Liver (tissue), 9 donors: ENCODE measurements at regions not wholly inside any gene's neighbourhood (a gene's known extent, or its start where the extent isn't known, plus 50 kb on each side); places are given as distances from the start of the nearest gene placed in this dataset. TPM values are rescaled to one million over a fixed set of nuclear protein-coding genes. Genes with fewer than 3 reads are reported as not detected.

Experiments
- DNase-seq: peaks from one replicate; pipeline ENCODE4 v3.0.0-alpha.2; 2017; ENCODE audit warnings: low spot score
- H3K27ac ChIP-seq, 2 donors: one replicate each; pipeline ENCODE4 v1.7.0; 2013; ENCODE audit warnings: inconsistent platforms in 2 of 2, low read length in 2 of 2, control low read depth in 1 of 2, low read depth in 1 of 2, mild to moderate bottlenecking in 1 of 2
- H3K27me3 ChIP-seq, 4 donors: one replicate each; pipeline versions ENCODE4 v1.6.1 to v1.7.0; 2013; ENCODE audit warnings: low read length in 3 of 4, inconsistent platforms in 1 of 4, mild to moderate bottlenecking in 1 of 4, moderate library complexity in 1 of 4; ENCODE audit not compliant: control insufficient read depth in 4 of 4, insufficient read depth in 4 of 4
- H3K36me3 ChIP-seq, 4 donors: one replicate each; pipeline versions ENCODE4 v1.6.1 to v1.7.0; 2013; ENCODE audit warnings: low read length in 3 of 4, mild to moderate bottlenecking in 3 of 4, low read depth in 1 of 4, moderate library complexity in 1 of 4; ENCODE audit not compliant: control insufficient read depth in 4 of 4, insufficient read depth in 3 of 4
- H3K4me1 ChIP-seq, 4 donors: one replicate each; pipeline versions ENCODE4 v1.6.1 to v1.7.0; 2013; ENCODE audit warnings: low read length in 3 of 4, mild to moderate bottlenecking in 3 of 4, moderate library complexity in 1 of 4; ENCODE audit not compliant: control insufficient read depth in 4 of 4, insufficient read depth in 4 of 4
- H3K4me3 ChIP-seq, 3 donors: one replicate each; pipeline versions ENCODE4 v1.6.1 to v1.7.0; 2013; ENCODE audit warnings: low read length in 3 of 3, control low read depth in 1 of 3, low read depth in 1 of 3, mild to moderate bottlenecking in 1 of 3
- H3K9ac ChIP-seq, 2 donors: one replicate each; pipeline ENCODE4 v1.7.0; 2013; ENCODE audit warnings: low read length in 2 of 2, mild to moderate bottlenecking in 2 of 2, moderate library complexity in 2 of 2, control low read depth in 1 of 2, low read depth in 1 of 2
- H3K9me3 ChIP-seq, 4 donors: one replicate each; pipeline versions ENCODE4 v1.6.1 to v1.7.0; 2013; ENCODE audit warnings: low read length in 3 of 4; ENCODE audit not compliant: control insufficient read depth in 4 of 4
- ATF3 ChIP-seq: IDR thresholded peaks from 2 replicates; pipeline ENCODE4 v1.6.1; 2016; ENCODE audit warnings: antibody characterized with exemption
- CTCF ChIP-seq: fragments of 150-350 bp; IDR thresholded peaks from 2 replicates; pipeline ENCODE4 v1.5.1; 2017; ENCODE audit warnings: improper control_type of control experiment, low read depth, low read length; ENCODE audit not compliant: missing input control
- EGR1 ChIP-seq, 2 donors: IDR thresholded peaks; 2 replicates each; pipeline ENCODE4 v1.6.1; 2016 to 2018; ENCODE audit warnings: antibody characterized with exemption in 2 of 2, low read depth in 2 of 2
- FOXA1 ChIP-seq: IDR thresholded peaks from 2 replicates; pipeline ENCODE4 v1.6.1; 2016; ENCODE audit warnings: antibody characterized with exemption
- HNF4A ChIP-seq, 2 donors: conservative IDR thresholded peaks; 2 replicates each; pipeline ENCODE4 v1.6.1; 2016; ENCODE audit warnings: antibody characterized with exemption in 2 of 2, mild to moderate bottlenecking in 2 of 2
- HNF4G ChIP-seq: IDR thresholded peaks from 2 replicates; pipeline ENCODE4 v1.6.1; 2016; ENCODE audit warnings: antibody characterized with exemption
- JUND ChIP-seq, 2 donors: IDR thresholded peaks; 2 replicates each; pipeline ENCODE4 v1.6.1; 2016; ENCODE audit warnings: antibody characterized with exemption in 2 of 2
- MAX ChIP-seq: IDR thresholded peaks from 2 replicates; pipeline ENCODE4 v1.6.1; 2016; ENCODE audit warnings: antibody characterized with exemption
- NR2F2 ChIP-seq: IDR thresholded peaks from 2 replicates; pipeline ENCODE4 v1.6.1; 2016; ENCODE audit warnings: antibody characterized with exemption
- REST ChIP-seq: IDR thresholded peaks from 2 replicates; pipeline ENCODE4 v1.6.1; 2016; ENCODE audit warnings: antibody characterized with exemption, mild to moderate bottlenecking
- SP1 ChIP-seq: IDR thresholded peaks from 2 replicates; pipeline ENCODE4 v1.6.1; 2018; ENCODE audit warnings: antibody characterized with exemption, mild to moderate bottlenecking
- TAF1 ChIP-seq: conservative IDR thresholded peaks from 2 replicates; pipeline ENCODE4 v1.6.1; 2016; ENCODE audit warnings: antibody characterized with exemption, mild to moderate bottlenecking
- YY1 ChIP-seq: IDR thresholded peaks from 2 replicates; pipeline ENCODE4 v1.6.1; 2016; ENCODE audit warnings: antibody characterized with exemption, mild to moderate bottlenecking
- ZBTB33 ChIP-seq: IDR thresholded peaks from 2 replicates; pipeline ENCODE4 v1.6.1; 2016; ENCODE audit warnings: antibody characterized with exemption
- WGBS: extraction: QIAGEN DNeasy Blood & Tissue Kit; methylation state at CpG from one replicate; pipeline ENCODE4 v1.1.7; 2013; 5-methylcytosine and 5-hydroxymethylcytosine counted together
- small RNA-seq: library from RNA; depleted of rRNA; stranded (forward); fragments of <200 nt; gene quantifications from one replicate; pipeline ENCODE3, GENCODE V24; 2014
- donor health status: healthy.
- donor health status: healthy.
- donor health status: healthy.
- donor health status: healthy.
- donor health status: healthy.

- no peak for DNase-seq
- H3K4me3 ChIP-seq, result no peak overlapping the region
- WGBS, result 92% methylated on average over 3 of the region's 3 CpGs
- H3K27me3 ChIP-seq, result no peaks in the 10 kb centered on the region
- H3K4me1 ChIP-seq, result peaks cover 0 to 7% (median 1%) of the 10 kb centered on the region in 4 donors
- no peak overlapping the region for H3K9ac ChIP-seq
- no peaks in the 10 kb centered on the region for H3K36me3 ChIP-seq
- TF ChIP-seq HNF4G (no peak), HNF4A (conservative IDR thresholded peaks at IDR 0.05) (no peak)
- H3K9me3 ChIP-seq, result no peaks in the 10 kb centered on the region
- H3K27ac ChIP-seq, result no peak overlapping the region
Observed at GRCh38 chr12:24011927-24012507, 62.5 kb upstream of the SOX5 start.

- Histone ChIP-seq H3K9me3 (no peaks in the 10 kb centered on the region), H3K36me3 (no peaks in the 10 kb centered on the region), H3K27me3 (no peaks in the 10 kb centered on the region), H3K27ac (no peak overlapping the region), H3K9ac (no peak overlapping the region), H3K4me1 (no peaks in the 10 kb centered on the region), H3K4me3 (no peak overlapping the region)
- no peak for TF ChIP-seq ZBTB33
- no peak for TF ChIP-seq EGR1 (IDR thresholded peaks at IDR 0.05; ENCODE audit: low read depth in 2 of 2)
- TF ChIP-seq REST, result no peak
- no peak for TF ChIP-seq HNF4G
- TF ChIP-seq MAX, result no peak
- no peak for TF ChIP-seq YY1
- TF ChIP-seq SP1, result no peak
- no peak for TF ChIP-seq ATF3
- no peak for TF ChIP-seq FOXA1
- no peak for TF ChIP-seq CTCF
- TF ChIP-seq JUND (IDR thresholded peaks at IDR 0.05), result no peak
- TF ChIP-seq TAF1, result no peak
- no peak for TF ChIP-seq NR2F2
- 84% methylated on average over 2 of the region's 2 CpGs for WGBS
- DNase-seq, result no peak
Observed at GRCh38 chr12:24008166-24008565, 58.7 kb upstream of the SOX5 start.

Small RNA genes in the stretch of these regions (small RNA-seq; reads per million reads assigned to genes)
- not detected for gene MIR920
- 0.71 reads per million, percentile 69 among the genes with 10 or more reads in this experiment for gene RN7SL38P
